HG03520 (cell line): ENCODE measurements at regions not wholly inside any gene's neighbourhood (a gene's known extent, or its start where the extent isn't known, plus 50 kb on each side); places are given as distances from the start of the nearest gene placed in this dataset.

Source experiments
- ATAC-seq: cut with Tn5 transposase; IDR thresholded peaks from one replicate; pipeline ENCODE4 v1.9.1; 2021; ENCODE audit warnings: mild to moderate bottlenecking, moderate library complexity; ENCODE audit not compliant: unreplicated experiment

GRCh38 chr18:22667616-22668422, 250.1 kb upstream of the CTAGE1 start:
- peak; percentile 78 for ATAC-seq

GRCh38 chr18:22668496-22668895, 250.8 kb upstream of the CTAGE1 start:
- ATAC-seq = no peak

GRCh38 chr18:22670914-22671313, 253.2 kb upstream of the CTAGE1 start:
- ATAC-seq = no peak

- no peak for ATAC-seq
These were observed 255.6 kb upstream of the CTAGE1 start for GRCh38 chr18:22673182-22673862.

- ATAC-seq = no peak
These were observed 256.6 kb upstream of the CTAGE1 start for GRCh38 chr18:22674272-22674671.

GRCh38 chr18:22675006-22675405, 257.3 kb upstream of the CTAGE1 start:
- no peak for ATAC-seq

GRCh38 chr18:22676423-22676822, 256.7 kb upstream of the RBBP8 start:
- no peak for ATAC-seq

GRCh38 chr18:22678486-22678885, 254.6 kb upstream of the RBBP8 start:
- no peak for ATAC-seq

- ATAC-seq = no peak
These were observed 252.2 kb upstream of the RBBP8 start for GRCh38 chr18:22680944-22681343.

- ATAC-seq = no peak
These were observed 251.2 kb upstream of the RBBP8 start for GRCh38 chr18:22681908-22682307.

- no peak for ATAC-seq
These were observed 250.4 kb upstream of the RBBP8 start for GRCh38 chr18:22682720-22683119.

- no peak for ATAC-seq
These were observed 249.9 kb upstream of the RBBP8 start for GRCh38 chr18:22683196-22683676.

- no peak for ATAC-seq
These were observed 249.3 kb upstream of the RBBP8 start for GRCh38 chr18:22683786-22684185.

GRCh38 chr18:22684268-22684667, 248.9 kb upstream of the RBBP8 start:
- no peak for ATAC-seq

GRCh38 chr18:22685788-22686187, 247.3 kb upstream of the RBBP8 start:
- no peak for ATAC-seq

GRCh38 chr18:22687892-22688680, 245.0 kb upstream of the RBBP8 start:
- no peak for ATAC-seq

GRCh38 chr18:22688877-22689496, 244.1 kb upstream of the RBBP8 start:
- ATAC-seq = no peak

- ATAC-seq = no peak
These were observed 243.4 kb upstream of the RBBP8 start for GRCh38 chr18:22689712-22690111.

- no peak for ATAC-seq
These were observed 242.6 kb upstream of the RBBP8 start for GRCh38 chr18:22690556-22690955.

- ATAC-seq = no peak
These were observed 241.0 kb upstream of the RBBP8 start for GRCh38 chr18:22691946-22692710.
